GM12878 (cell line): ENCODE measurements at regions not wholly inside any gene's neighbourhood (a gene's known extent, or its start where the extent isn't known, plus 50 kb on each side); places are given as distances from the start of the nearest gene placed in this dataset.

Experiments
- ATAC-seq: fragments of 200-7000 bp; cut with Tn5 transposase; 3 replicates; pipeline ENCODE4 v1.9.1; 2020; ENCODE audit warnings: mild to moderate bottlenecking, moderate library complexity
- BruUV-seq: library from RNA; stranded (reverse); fragments of 400-500 nt; replicated peaks from 2 replicates; lab custom pipeline; 2021; lab: Mats Ljungman, UMichigan
- CTCF ChIA-PET: fragments of 300-600 bp; sonication (Branson Sonifier 250); formaldehyde crosslinking; extraction: SDS; loops from one replicate; lab custom pipeline; 2021; ENCODE audit warnings: inconsistent platforms; lab: Yijun Ruan, JAX
- POLR2A ChIA-PET: fragments of 350-600 bp; formaldehyde crosslinking; extraction: SDS; loops from one replicate; lab custom pipeline; 2021; ENCODE audit warnings: inconsistent platforms; lab: Charles Lee
- RAD21 ChIA-PET: fragments of 300-600 bp; sonication (Branson Sonifier 250); formaldehyde crosslinking; loops from one replicate; lab custom pipeline; 2023; ENCODE audit warnings: antibody characterized with exemption; ENCODE audit not compliant: unreplicated experiment; lab: Charles Lee
- SMC1A ChIA-PET: fragments of 300-600 bp; sonication (Branson Sonifier 250); formaldehyde crosslinking; loops from one replicate; lab custom pipeline; 2023; ENCODE audit not compliant: unreplicated experiment, uncharacterized antibody; lab: Charles Lee
- DNase-seq: peaks from one replicate; pipeline ENCODE4 v3.0.0-alpha.2; 2011; ENCODE audit warnings: low read depth, low spot score
- FAIRE-seq: peaks from 3 replicates; lab custom pipeline; 2011; peaks lifted over from hg19 to GRCh38; lab: Jason Lieb, UNC
- H2AFZ ChIP-seq: 2 replicates; pipeline ENCODE4 v1.6.0; 2011; ENCODE audit warnings: low read depth, low read length, control low read depth; ENCODE audit not compliant: control insufficient read depth
- H3K27ac ChIP-seq: 2 replicates; pipeline ENCODE4 v1.5.1; 2011; ENCODE audit warnings: control low read depth; ENCODE audit not compliant: control insufficient read depth, insufficient read depth
- H3K27me3 ChIP-seq, 2 experiments: replicated peaks in 1 of 2; 2 replicates each; pipeline versions ENCODE4 v1.6.0 to v1.6.1; 2011; ENCODE audit warnings: low read length in 1 of 2; ENCODE audit not compliant: control insufficient read depth in 2 of 2, insufficient read depth in 2 of 2
- H3K36me3 ChIP-seq, 2 experiments: 2 replicates each; pipeline ENCODE4 v1.5.1; 2011; ENCODE audit warnings: low read length in 1 of 2; ENCODE audit not compliant: control insufficient read depth in 2 of 2, insufficient read depth in 2 of 2
- H3K4me1 ChIP-seq: 2 replicates; pipeline ENCODE4 v1.6.1; 2011; ENCODE audit warnings: mild to moderate bottlenecking, low read length, moderate library complexity, mixed read lengths; ENCODE audit not compliant: control insufficient read depth, insufficient read depth
- H3K4me2 ChIP-seq: 2 replicates; pipeline ENCODE4 v1.6.0; 2011; ENCODE audit warnings: control low read depth; ENCODE audit not compliant: control insufficient read depth, insufficient read depth
- H3K4me3 ChIP-seq: fragments of 200-600 bp; sonication (generic); 2 replicates; pipeline ENCODE4 v1.5.1; 2016
- H3K79me2 ChIP-seq: 2 replicates; pipeline ENCODE4 v1.6.0; 2011; ENCODE audit warnings: low read length; ENCODE audit not compliant: control insufficient read depth, insufficient read depth
- H3K9ac ChIP-seq: 2 replicates; pipeline ENCODE4 v1.8.0; 2011; ENCODE audit warnings: low read length, control low read depth, mixed read lengths; ENCODE audit not compliant: control insufficient read depth, insufficient read depth
- H3K9me3 ChIP-seq: replicated peaks from 3 replicates; pipeline ENCODE4 v1.5.1; 2011; ENCODE audit warnings: mild to moderate bottlenecking, low read length; ENCODE audit not compliant: control insufficient read depth, insufficient read depth
- H4K20me1 ChIP-seq: 2 replicates; pipeline ENCODE4 v1.6.0; 2011; ENCODE audit not compliant: control insufficient read depth, insufficient read depth
- CBX3 ChIP-seq: fragments of 200-600 bp; sonication (generic); IDR thresholded peaks from 2 replicates; pipeline ENCODE4 v1.6.1; 2016; ENCODE audit warnings: low read depth, borderline replicate concordance
- EED ChIP-seq: sonication (generic); IDR thresholded peaks from 2 replicates; pipeline ENCODE4 v1.6.1; 2016; ENCODE audit warnings: antibody characterized with exemption, low read depth
- HCFC1 ChIP-seq: fragments of 150-350 bp; IDR thresholded peaks from 2 replicates; pipeline ENCODE4 v1.6.1; 2014; ENCODE audit warnings: low read length
- HDGF ChIP-seq: fragments of 450-650 bp; IDR thresholded peaks from 2 replicates; pipeline ENCODE4 v1.6.1; 2016; ENCODE audit warnings: antibody characterized with exemption
- MEF2B ChIP-seq: fragments of 450-650 bp; IDR thresholded peaks from 2 replicates; pipeline ENCODE4 v1.6.1; 2018; ENCODE audit warnings: mild to moderate bottlenecking, moderate library complexity; ENCODE audit not compliant: partially characterized antibody, poor library complexity, severe bottlenecking
- MTA3 ChIP-seq: IDR thresholded peaks from 2 replicates; pipeline ENCODE4 v1.6.1; 2012; ENCODE audit warnings: low read length, inconsistent platforms, borderline replicate concordance
- MXI1 ChIP-seq: fragments of 150-350 bp; IDR thresholded peaks from 2 replicates; pipeline ENCODE4 v1.6.1; 2011; ENCODE audit warnings: low read depth, mild to moderate bottlenecking, inconsistent platforms, low read length, improper control_type of control experiment
- PKNOX1 ChIP-seq: fragments of 450-650 bp; IDR thresholded peaks from 2 replicates; pipeline ENCODE4 v1.6.1; 2016; ENCODE audit warnings: mild to moderate bottlenecking
- PML ChIP-seq: IDR thresholded peaks from 2 replicates; pipeline ENCODE4 v1.6.1; 2012; ENCODE audit warnings: low read length, inconsistent platforms
- POLR2AphosphoS2 ChIP-seq: IDR thresholded peaks from 2 replicates; pipeline ENCODE4 v1.6.1; 2011; ENCODE audit warnings: low read depth, mild to moderate bottlenecking, low read length, improper control_type of control experiment, moderate library complexity
- POU2F2 ChIP-seq: IDR thresholded peaks from 3 replicates; pipeline ENCODE4 v1.6.1; 2011; ENCODE audit warnings: low read depth, mild to moderate bottlenecking, low read length, borderline replicate concordance
- RB1 ChIP-seq: fragments of 450-650 bp; formaldehyde crosslinking; IDR thresholded peaks from 2 replicates; pipeline ENCODE4 v1.6.1; 2017; ENCODE audit warnings: mild to moderate bottlenecking, borderline replicate concordance
- SUPT20H ChIP-seq: IDR thresholded peaks from 2 replicates; pipeline ENCODE4 v1.6.1; 2011; ENCODE audit warnings: low read depth, mild to moderate bottlenecking, low read length, moderate library complexity, borderline replicate concordance; ENCODE audit not compliant: control insufficient read depth
- TBL1XR1 ChIP-seq: IDR thresholded peaks from 2 replicates; pipeline ENCODE4 v1.6.1; 2012; ENCODE audit warnings: low read depth, low read length, improper control_type of control experiment
- ZZZ3 ChIP-seq: IDR thresholded peaks from 2 replicates; pipeline ENCODE4 v1.6.1; 2011; ENCODE audit warnings: low read depth; ENCODE audit not compliant: control insufficient read depth, insufficient read length
- WGBS: methylation state at CpG from one replicate; pipeline ENCODE4 v1.1.6; 2016; ENCODE audit warnings: low lambda C conversion rate; ENCODE audit not compliant: insufficient replicate concordance, insufficient coverage; ENCODE audit errors: missing lambda C conversion rate; 5-methylcytosine and 5-hydroxymethylcytosine counted together
- in situ Hi-C: fragments of 300-500 bp; cut with MboI; formaldehyde crosslinking; loops from 9 replicates; pipeline ENCODE4 v1.14.3; 2018; ENCODE audit warnings: mixed read lengths
- intact Hi-C: fragments of 100-400 bp; cut with micrococcal nuclease; formaldehyde crosslinking; loops from one replicate; pipeline ENCODE4 v1.14.2; 2022; ENCODE audit not compliant: unreplicated experiment
- TF ChIP-seq, protein P1 (sequence below): IDR thresholded peaks from 2 replicates; pipeline ENCODE4 v1.6.1; 2012; ENCODE audit warnings: low read length, inconsistent platforms
- TF ChIP-seq, protein P2 (sequence below): fragments of 450-650 bp; conservative IDR thresholded peaks from 2 replicates; pipeline ENCODE4 v1.6.1; 2017; ENCODE audit warnings: mild to moderate bottlenecking, moderate library complexity

GRCh38 chr1:188325211-188325610 is 1496.5 kb downstream of the PLA2G4A start:
- H3K27me3 ChIP-seq = no peaks in the 10 kb centered on the region
- no peaks in the 10 kb centered on the region for H3K4me1 ChIP-seq
- no peaks in the 10 kb centered on the region for H3K79me2 ChIP-seq
- ChIA-PET CTCF (no interaction called here), SMC1A (interaction anchor here (0.6 kb wide), 1 partner anchor 60 kb away, joined by 3 read pairs; no protein-coding TSS in a partner anchor)
- H3K9me3 ChIP-seq = no peaks in the 10 kb centered on the region
- TF ChIP-seq POLR2AphosphoS2 (no peak), TBL1XR1 (no peak), EED (no peak), SUPT20H (no peak), CBX3 (no peak), RB1 (no peak), MEF2B (no peak), HCFC1 (no peak), HDGF (no peak), PKNOX1 (no peak), ZZZ3 (no peak), MTA3 (no peak), POU2F2 (no peak), PML (no peak), MXI1 (no peak)
- TF ChIP-seq, protein P1, sequence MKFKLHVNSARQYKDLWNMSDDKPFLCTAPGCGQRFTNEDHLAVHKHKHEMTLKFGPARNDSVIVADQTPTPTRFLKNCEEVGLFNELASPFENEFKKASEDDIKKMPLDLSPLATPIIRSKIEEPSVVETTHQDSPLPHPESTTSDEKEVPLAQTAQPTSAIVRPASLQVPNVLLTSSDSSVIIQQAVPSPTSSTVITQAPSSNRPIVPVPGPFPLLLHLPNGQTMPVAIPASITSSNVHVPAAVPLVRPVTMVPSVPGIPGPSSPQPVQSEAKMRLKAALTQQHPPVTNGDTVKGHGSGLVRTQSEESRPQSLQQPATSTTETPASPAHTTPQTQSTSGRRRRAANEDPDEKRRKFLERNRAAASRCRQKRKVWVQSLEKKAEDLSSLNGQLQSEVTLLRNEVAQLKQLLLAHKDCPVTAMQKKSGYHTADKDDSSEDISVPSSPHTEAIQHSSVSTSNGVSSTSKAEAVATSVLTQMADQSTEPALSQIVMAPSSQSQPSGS = no peak
- TF ChIP-seq, protein P2, sequence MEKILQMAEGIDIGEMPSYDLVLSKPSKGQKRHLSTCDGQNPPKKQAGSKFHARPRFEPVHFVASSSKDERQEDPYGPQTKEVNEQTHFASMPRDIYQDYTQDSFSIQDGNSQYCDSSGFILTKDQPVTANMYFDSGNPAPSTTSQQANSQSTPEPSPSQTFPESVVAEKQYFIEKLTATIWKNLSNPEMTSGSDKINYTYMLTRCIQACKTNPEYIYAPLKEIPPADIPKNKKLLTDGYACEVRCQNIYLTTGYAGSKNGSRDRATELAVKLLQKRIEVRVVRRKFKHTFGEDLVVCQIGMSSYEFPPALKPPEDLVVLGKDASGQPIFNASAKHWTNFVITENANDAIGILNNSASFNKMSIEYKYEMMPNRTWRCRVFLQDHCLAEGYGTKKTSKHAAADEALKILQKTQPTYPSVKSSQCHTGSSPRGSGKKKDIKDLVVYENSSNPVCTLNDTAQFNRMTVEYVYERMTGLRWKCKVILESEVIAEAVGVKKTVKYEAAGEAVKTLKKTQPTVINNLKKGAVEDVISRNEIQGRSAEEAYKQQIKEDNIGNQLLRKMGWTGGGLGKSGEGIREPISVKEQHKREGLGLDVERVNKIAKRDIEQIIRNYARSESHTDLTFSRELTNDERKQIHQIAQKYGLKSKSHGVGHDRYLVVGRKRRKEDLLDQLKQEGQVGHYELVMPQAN = no peak
- TF ChIP-seq, all 136 proteins: peak for 0
- DNase-seq = no peak
- H4K20me1 ChIP-seq = no peaks in the 10 kb centered on the region
- H3K36me3 ChIP-seq = no peaks in the 10 kb centered on the region
- ChIA-PET POLR2A (no interaction called here), RAD21 (no interaction called here)
- H2AFZ ChIP-seq = no peak overlapping the region
- no TSS peak for BruUV-seq
- ATAC-seq = no peak
- in situ Hi-C loops (no loop called here), intact Hi-C loops (no loop called here)
- FAIRE-seq = no peak
- no peak overlapping the region for H3K4me3 ChIP-seq
- H3K4me2 ChIP-seq = no peak overlapping the region
- H3K9ac ChIP-seq = no peak overlapping the region
- 46% methylated on average over 3 of the region's 3 CpGs for WGBS
- H3K27ac ChIP-seq = no peak overlapping the region
